ENCODE measurements at regions not wholly inside any gene's neighbourhood (a gene's known extent, or its start where the extent isn't known, plus 50 kb on each side); places are given as distances from the start of the nearest gene placed in this dataset.

DNA sequence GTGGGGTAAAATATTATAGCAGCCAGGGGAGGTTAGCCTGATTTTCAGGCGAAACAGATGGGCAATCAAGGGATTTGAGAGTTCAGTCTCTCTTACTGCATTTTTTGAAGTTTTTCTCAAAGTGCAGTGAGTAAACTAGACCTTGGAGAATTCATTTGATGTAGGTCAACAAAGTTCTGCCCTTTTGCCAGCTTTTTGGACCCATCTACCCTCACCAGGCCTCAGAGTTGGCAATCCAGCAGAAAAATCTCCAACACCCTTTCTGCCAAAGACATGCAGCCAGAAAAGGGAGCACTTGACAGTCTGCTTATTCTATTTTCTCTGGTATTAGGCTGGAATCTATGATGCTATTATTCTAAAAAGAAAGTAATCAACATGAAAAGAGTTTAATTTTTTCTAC is 162.2 kb upstream of the TOM1L1 start:
- TF ChIP-seq, protein P1, sequence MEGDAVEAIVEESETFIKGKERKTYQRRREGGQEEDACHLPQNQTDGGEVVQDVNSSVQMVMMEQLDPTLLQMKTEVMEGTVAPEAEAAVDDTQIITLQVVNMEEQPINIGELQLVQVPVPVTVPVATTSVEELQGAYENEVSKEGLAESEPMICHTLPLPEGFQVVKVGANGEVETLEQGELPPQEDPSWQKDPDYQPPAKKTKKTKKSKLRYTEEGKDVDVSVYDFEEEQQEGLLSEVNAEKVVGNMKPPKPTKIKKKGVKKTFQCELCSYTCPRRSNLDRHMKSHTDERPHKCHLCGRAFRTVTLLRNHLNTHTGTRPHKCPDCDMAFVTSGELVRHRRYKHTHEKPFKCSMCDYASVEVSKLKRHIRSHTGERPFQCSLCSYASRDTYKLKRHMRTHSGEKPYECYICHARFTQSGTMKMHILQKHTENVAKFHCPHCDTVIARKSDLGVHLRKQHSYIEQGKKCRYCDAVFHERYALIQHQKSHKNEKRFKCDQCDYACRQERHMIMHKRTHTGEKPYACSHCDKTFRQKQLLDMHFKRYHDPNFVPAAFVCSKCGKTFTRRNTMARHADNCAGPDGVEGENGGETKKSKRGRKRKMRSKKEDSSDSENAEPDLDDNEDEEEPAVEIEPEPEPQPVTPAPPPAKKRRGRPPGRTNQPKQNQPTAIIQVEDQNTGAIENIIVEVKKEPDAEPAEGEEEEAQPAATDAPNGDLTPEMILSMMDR (IDR thresholded peaks at IDR 0.05) = no peak
- Histone ChIP-seq H3K4me1 (no peaks in the 10 kb centered on the region), H3K27ac (no peak overlapping the region), H3K4me3 (no peak overlapping the region), H3K9me3 (peaks cover 0 to 5% of the 10 kb centered on the region in 2 donors), H3K27me3 (no peaks in the 10 kb centered on the region), H3K36me3 (no peaks in the 10 kb centered on the region)
- no peak for DNase-seq (ENCODE audit: low spot score)

DNA sequence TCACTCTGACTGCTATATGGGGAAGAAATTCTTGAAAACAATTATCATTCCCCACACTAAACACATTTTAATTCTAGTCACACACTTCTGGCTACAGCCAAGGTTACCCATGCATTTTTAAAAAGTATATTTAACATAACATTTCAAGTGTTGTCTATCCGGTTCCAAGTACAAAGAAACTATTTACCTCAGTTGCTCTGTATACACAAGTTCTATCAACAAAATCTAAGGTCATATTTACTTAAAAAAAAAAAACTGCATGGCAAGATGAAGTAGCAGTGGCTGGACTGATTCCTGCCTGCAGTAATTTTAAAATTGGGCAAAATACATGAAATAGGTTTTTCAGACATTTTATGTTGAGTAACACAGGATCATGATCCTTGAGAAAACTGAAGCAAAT is 155.9 kb upstream of the TOM1L1 start:
- H3K9me3 ChIP-seq = peaks cover 0 to 26% of the 10 kb centered on the region in 2 donors
- no peaks in the 10 kb centered on the region for H3K4me1 ChIP-seq
- H3K36me3 ChIP-seq = no peaks in the 10 kb centered on the region
- no peak for DNase-seq (ENCODE audit: low spot score)
- no peak overlapping the region for H3K4me3 ChIP-seq
- TF ChIP-seq, protein P1 (IDR thresholded peaks at IDR 0.05) = no peak
- no peaks in the 10 kb centered on the region for H3K27me3 ChIP-seq
- no peak overlapping the region for H3K27ac ChIP-seq

DNA sequence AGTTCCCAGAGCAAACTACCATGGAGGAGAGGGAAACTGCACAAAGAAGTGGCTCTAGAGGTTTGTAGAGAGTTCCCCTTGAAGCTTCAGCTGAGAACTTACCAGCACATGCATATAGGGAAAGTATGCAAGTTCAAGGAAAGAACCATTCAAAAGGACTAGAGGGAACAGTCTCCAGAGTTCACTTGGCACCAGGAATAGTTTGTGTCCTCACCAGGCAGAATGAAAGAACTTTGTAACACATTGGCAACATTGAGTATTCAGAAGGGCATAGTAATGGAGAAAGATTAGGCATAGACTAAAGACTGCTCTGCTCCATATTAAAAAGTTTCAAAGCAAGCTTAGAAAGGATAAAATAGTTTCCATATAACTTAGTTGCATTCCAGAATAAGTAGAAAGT is 155.4 kb upstream of the TOM1L1 start:
- Histone ChIP-seq H3K9me3 (peaks cover 0 to 26% of the 10 kb centered on the region in 2 donors), H3K27me3 (no peaks in the 10 kb centered on the region), H3K4me3 (no peak overlapping the region), H3K27ac (no peak overlapping the region), H3K36me3 (no peaks in the 10 kb centered on the region), H3K4me1 (no peaks in the 10 kb centered on the region)
- TF ChIP-seq, protein P1 (IDR thresholded peaks at IDR 0.05) = no peak
- no peak for DNase-seq (ENCODE audit: low spot score)

DNA sequence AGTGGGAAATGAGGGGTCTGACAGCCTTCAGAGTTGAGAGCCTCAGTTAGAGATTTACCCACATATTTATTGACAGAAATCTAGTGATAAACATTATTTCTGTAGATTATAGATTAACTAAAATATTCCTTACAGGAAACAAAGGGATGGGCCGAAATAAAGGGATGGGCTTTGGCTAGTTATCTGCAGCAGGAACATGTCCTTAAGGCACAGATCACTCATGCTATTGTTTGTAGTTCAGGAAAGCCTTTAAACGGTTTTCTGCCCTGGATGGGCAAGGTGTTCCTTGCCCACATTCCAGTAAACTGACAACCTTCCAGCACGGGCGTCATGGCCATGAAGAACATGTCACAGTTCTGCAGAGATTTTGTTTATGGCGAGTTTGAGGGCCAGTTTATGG is 154.8 kb upstream of the TOM1L1 start:
- Histone ChIP-seq H3K4me3 (no peak overlapping the region), H3K4me1 (no peaks in the 10 kb centered on the region), H3K27me3 (no peaks in the 10 kb centered on the region), H3K9me3 (peaks cover 0 to 26% of the 10 kb centered on the region in 2 donors), H3K27ac (no peak overlapping the region), H3K36me3 (no peaks in the 10 kb centered on the region)
- no peak for DNase-seq (ENCODE audit: low spot score)
- TF ChIP-seq, protein P1 (IDR thresholded peaks at IDR 0.05) = no peak

DNA sequence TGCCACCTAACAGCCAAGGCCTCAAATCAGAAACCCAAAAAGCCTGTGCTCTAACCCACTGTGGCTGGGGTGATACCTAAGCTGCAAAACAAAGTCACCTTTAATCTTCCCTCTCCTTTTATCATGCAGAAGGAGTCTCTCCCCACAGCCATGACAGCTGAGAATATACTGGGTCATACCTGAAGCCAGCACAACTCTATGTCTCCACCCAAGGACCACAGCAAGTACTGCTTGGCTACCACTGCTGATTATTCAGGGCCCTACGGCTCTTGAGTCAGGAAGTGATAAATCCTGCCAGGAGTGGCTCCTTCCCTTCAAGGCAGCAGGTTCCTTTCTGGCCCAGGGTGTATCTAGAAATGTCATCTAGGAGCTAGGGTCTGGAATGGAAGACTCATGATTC is 151.5 kb upstream of the TOM1L1 start:
- Histone ChIP-seq H3K27me3 (no peaks in the 10 kb centered on the region), H3K9me3 (peaks cover 0 to 26% of the 10 kb centered on the region in 2 donors), H3K4me3 (no peak overlapping the region), H3K27ac (no peak overlapping the region), H3K36me3 (no peaks in the 10 kb centered on the region), H3K4me1 (no peaks in the 10 kb centered on the region)
- TF ChIP-seq, protein P1 (IDR thresholded peaks at IDR 0.05) = no peak
- no peak for DNase-seq (ENCODE audit: low spot score)

DNA sequence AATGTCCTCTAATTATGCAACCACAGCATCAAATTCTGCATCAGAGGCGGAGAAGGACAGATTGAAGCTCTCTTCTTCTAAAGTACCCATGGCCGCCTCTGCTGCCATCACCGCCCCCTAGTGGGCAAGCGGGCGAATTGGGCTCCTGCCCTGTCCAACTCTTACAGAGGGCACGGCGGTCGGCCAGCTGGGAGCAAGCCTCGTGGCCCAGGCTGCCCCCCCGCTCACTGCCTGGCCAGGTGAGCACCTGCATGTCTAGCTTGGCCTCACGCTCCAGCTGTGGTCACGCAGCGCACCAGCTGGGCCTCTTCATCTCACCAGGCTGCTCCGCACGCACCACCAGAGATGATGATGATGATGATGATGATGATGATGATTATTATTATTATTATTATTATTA is 146.1 kb upstream of the TOM1L1 start:
- TF ChIP-seq, protein P1 (IDR thresholded peaks at IDR 0.05) = no peak
- no peaks in the 10 kb centered on the region for H3K9me3 ChIP-seq
- DNase-seq (ENCODE audit: low spot score) = no peak
- no peaks in the 10 kb centered on the region for H3K36me3 ChIP-seq
- H3K4me3 ChIP-seq = no peak overlapping the region
- H3K27me3 ChIP-seq = no peaks in the 10 kb centered on the region
- H3K4me1 ChIP-seq = no peaks in the 10 kb centered on the region
- no peak overlapping the region for H3K27ac ChIP-seq
